ENCODE measurements at regions not wholly inside any gene's neighbourhood (a gene's known extent, or its start where the extent isn't known, plus 50 kb on each side); places are given as distances from the start of the nearest gene placed in this dataset.

DNA sequence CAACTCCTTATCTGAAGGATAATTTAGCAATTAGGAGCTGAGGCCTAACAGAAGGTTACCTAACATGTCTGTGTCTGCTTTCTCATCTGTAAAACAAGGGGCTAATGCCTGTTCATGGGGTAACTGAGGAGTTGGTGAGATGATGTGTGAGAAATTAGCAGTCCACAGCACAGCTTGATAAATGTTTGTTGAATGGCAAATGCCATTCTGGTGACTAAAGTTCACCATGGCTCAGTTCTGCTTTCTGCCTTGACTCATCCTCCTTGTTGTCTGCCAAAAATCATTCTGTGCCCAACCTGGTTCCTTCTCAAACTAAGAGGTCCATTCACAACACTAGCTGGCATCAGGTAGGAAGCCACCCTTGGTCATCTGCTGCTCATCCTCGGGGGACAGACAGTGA lies 552.0 kb upstream of the KLF4 start:
- TF ChIP-seq, protein P1, sequence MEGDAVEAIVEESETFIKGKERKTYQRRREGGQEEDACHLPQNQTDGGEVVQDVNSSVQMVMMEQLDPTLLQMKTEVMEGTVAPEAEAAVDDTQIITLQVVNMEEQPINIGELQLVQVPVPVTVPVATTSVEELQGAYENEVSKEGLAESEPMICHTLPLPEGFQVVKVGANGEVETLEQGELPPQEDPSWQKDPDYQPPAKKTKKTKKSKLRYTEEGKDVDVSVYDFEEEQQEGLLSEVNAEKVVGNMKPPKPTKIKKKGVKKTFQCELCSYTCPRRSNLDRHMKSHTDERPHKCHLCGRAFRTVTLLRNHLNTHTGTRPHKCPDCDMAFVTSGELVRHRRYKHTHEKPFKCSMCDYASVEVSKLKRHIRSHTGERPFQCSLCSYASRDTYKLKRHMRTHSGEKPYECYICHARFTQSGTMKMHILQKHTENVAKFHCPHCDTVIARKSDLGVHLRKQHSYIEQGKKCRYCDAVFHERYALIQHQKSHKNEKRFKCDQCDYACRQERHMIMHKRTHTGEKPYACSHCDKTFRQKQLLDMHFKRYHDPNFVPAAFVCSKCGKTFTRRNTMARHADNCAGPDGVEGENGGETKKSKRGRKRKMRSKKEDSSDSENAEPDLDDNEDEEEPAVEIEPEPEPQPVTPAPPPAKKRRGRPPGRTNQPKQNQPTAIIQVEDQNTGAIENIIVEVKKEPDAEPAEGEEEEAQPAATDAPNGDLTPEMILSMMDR (conservative IDR thresholded peaks at IDR 0.05 in 1 of 2, IDR thresholded peaks at IDR 0.05 in 1 of 2; ENCODE audit: extremely low read depth in 1 of 2, insufficient read depth in 1 of 2, low read depth in 1 of 2, low read length in 2 of 2): no peak
- no peak for TF ChIP-seq EZH2 (IDR thresholded peaks at IDR 0.05; ENCODE audit: borderline replicate concordance, low read length)
